H9 (cell line): ENCODE measurements at regions not wholly inside any gene's neighbourhood (a gene's known extent, or its start where the extent isn't known, plus 50 kb on each side); places are given as distances from the start of the nearest gene placed in this dataset.

Experiments
- DNase-seq: peaks from one replicate; pipeline ENCODE4 v3.0.0-alpha.2; 2017
- H2AFZ ChIP-seq: one replicate; pipeline ENCODE4 v1.6.1; 2013; ENCODE audit warnings: mild to moderate bottlenecking, low read length, control low read depth, moderate library complexity
- H2AK5ac ChIP-seq: 2 replicates; pipeline ENCODE4 v1.6.1; 2013; ENCODE audit warnings: low read length, control low read depth, mixed read lengths; ENCODE audit not compliant: insufficient read length
- H2BK120ac ChIP-seq: one replicate; pipeline ENCODE4 v1.6.1; 2013; ENCODE audit warnings: low read depth, mild to moderate bottlenecking, low read length, control low read depth, inconsistent platforms; ENCODE audit not compliant: poor library complexity, severe bottlenecking
- H2BK12ac ChIP-seq: 2 replicates; pipeline ENCODE4 v1.6.1; 2013; ENCODE audit warnings: low read length, control low read depth, mixed read lengths, low read depth; ENCODE audit not compliant: insufficient read length
- H2BK15ac ChIP-seq: 2 replicates; pipeline ENCODE4 v1.6.1; 2013; ENCODE audit warnings: low read depth, low read length, control low read depth
- H2BK20ac ChIP-seq: one replicate; pipeline ENCODE4 v1.6.1; 2013; ENCODE audit warnings: low read depth, mild to moderate bottlenecking, low read length, control low read depth, inconsistent platforms; ENCODE audit not compliant: poor library complexity, severe bottlenecking
- H2BK5ac ChIP-seq: 2 replicates; pipeline ENCODE4 v1.6.1; 2013; ENCODE audit warnings: low read length, control low read depth, mixed read lengths; ENCODE audit not compliant: insufficient read length
- H3K14ac ChIP-seq: 2 replicates; pipeline ENCODE4 v1.6.1; 2013; ENCODE audit warnings: low read length, control low read depth; ENCODE audit not compliant: insufficient read depth
- H3K18ac ChIP-seq: 2 replicates; pipeline ENCODE4 v1.6.1; 2013; ENCODE audit warnings: low read depth, mild to moderate bottlenecking, mixed read lengths, low read length, control low read depth; ENCODE audit not compliant: insufficient read length
- H3K23ac ChIP-seq: 2 replicates; pipeline ENCODE4 v1.6.1; 2013; ENCODE audit warnings: low read length, control low read depth, mixed read lengths, low read depth; ENCODE audit not compliant: insufficient read length
- H3K23me2 ChIP-seq: 2 replicates; pipeline ENCODE4 v1.6.1; 2013; ENCODE audit warnings: low read depth, mild to moderate bottlenecking, mixed read lengths, low read length, control low read depth; ENCODE audit not compliant: insufficient read length, poor library complexity, severe bottlenecking
- H3K27ac ChIP-seq: 2 replicates; pipeline ENCODE4 v1.5.1; 2013; ENCODE audit warnings: low read length, control low read depth, mixed read lengths, low read depth; ENCODE audit not compliant: insufficient read length
- H3K27me3 ChIP-seq: 2 replicates; pipeline ENCODE4 v1.6.1; 2013; ENCODE audit warnings: low read length, control low read depth, inconsistent platforms; ENCODE audit not compliant: insufficient read depth
- H3K4ac ChIP-seq: 2 replicates; pipeline ENCODE4 v1.6.1; 2013; ENCODE audit warnings: low read depth, mild to moderate bottlenecking, control low read depth, inconsistent platforms, low read length, moderate library complexity
- H3K4me1 ChIP-seq: 2 replicates; pipeline ENCODE4 v1.6.1; 2013; ENCODE audit warnings: low read length, control low read depth, inconsistent platforms; ENCODE audit not compliant: insufficient read depth
- H3K4me2 ChIP-seq: 2 replicates; pipeline ENCODE4 v1.6.1; 2013; ENCODE audit warnings: low read length, control low read depth, mixed read lengths; ENCODE audit not compliant: insufficient read length, insufficient read depth
- H3K56ac ChIP-seq: 2 replicates; pipeline ENCODE4 v1.6.1; 2013; ENCODE audit warnings: low read depth, mild to moderate bottlenecking, mixed read lengths, low read length, control low read depth; ENCODE audit not compliant: insufficient read length
- H3K79me1 ChIP-seq: 2 replicates; pipeline ENCODE4 v1.6.1; 2013; ENCODE audit warnings: low read depth, mild to moderate bottlenecking, moderate library complexity, low read length, control low read depth, inconsistent platforms; ENCODE audit not compliant: insufficient read depth, poor library complexity, severe bottlenecking
- H3K79me2 ChIP-seq: 2 replicates; pipeline ENCODE4 v1.6.1; 2013; ENCODE audit warnings: low read length, control low read depth, inconsistent platforms; ENCODE audit not compliant: insufficient read depth
- H3K9ac ChIP-seq: 2 replicates; pipeline ENCODE4 v1.6.1; 2013; ENCODE audit warnings: low read length, control low read depth, mixed read lengths; ENCODE audit not compliant: insufficient read length; ENCODE audit errors: extremely low read depth
- H3K9me3 ChIP-seq: one replicate; pipeline ENCODE4 v1.6.1; 2013; ENCODE audit warnings: low read depth, low read length, inconsistent platforms; ENCODE audit not compliant: control insufficient read depth
- H3T11ph ChIP-seq: one replicate; pipeline ENCODE4 v1.6.1; 2013; ENCODE audit warnings: mild to moderate bottlenecking, low read length, control low read depth, inconsistent platforms
- H4K20me1 ChIP-seq: one replicate; pipeline ENCODE4 v1.6.1; 2013; ENCODE audit not compliant: control insufficient read depth, insufficient read length, insufficient read depth
- H4K5ac ChIP-seq: 2 replicates; pipeline ENCODE4 v1.6.1; 2013; ENCODE audit warnings: low read depth, mild to moderate bottlenecking, mixed read lengths, low read length, control low read depth; ENCODE audit not compliant: insufficient read length
- H4K8ac ChIP-seq: replicated peaks from 2 replicates; pipeline ENCODE4 v1.6.1; 2013; ENCODE audit warnings: low read length, control low read depth, mixed read lengths, low read depth; ENCODE audit not compliant: insufficient read length
- H4K91ac ChIP-seq: 2 replicates; pipeline ENCODE4 v1.6.1; 2013; ENCODE audit warnings: low read depth, mild to moderate bottlenecking, moderate library complexity, mixed read lengths, low read length, control low read depth; ENCODE audit not compliant: insufficient read length
- H3K27ac Mint-ChIP-seq, 3 experiments: 2 replicates in 2 of 3; 3 replicates in 1 of 3; pipeline ENCODE4 v1.8.0; 2020 to 2021; ENCODE audit warnings: mixed read lengths in 3 of 3, mild to moderate bottlenecking in 1 of 3, moderate library complexity in 1 of 3
- H3K27me3 Mint-ChIP-seq: 2 replicates; pipeline ENCODE4 v1.8.0; 2021; ENCODE audit warnings: low read depth, mild to moderate bottlenecking, moderate library complexity, mixed read lengths
- H3K36me3 Mint-ChIP-seq, 3 experiments: 2 replicates in 2 of 3; 3 replicates in 1 of 3; pipeline ENCODE4 v1.8.0; 2020 to 2021; ENCODE audit warnings: low read depth in 3 of 3, mixed read lengths in 3 of 3; ENCODE audit not compliant: insufficient read depth in 1 of 3
- H3K4me1 Mint-ChIP-seq, 2 experiments: 2 replicates each; pipeline ENCODE4 v1.8.0; 2020; ENCODE audit warnings: mixed read lengths in 2 of 2
- H3K4me3 Mint-ChIP-seq, 2 experiments: 2 replicates in 1 of 2; 3 replicates in 1 of 2; pipeline ENCODE4 v1.8.0; 2020 to 2021; ENCODE audit warnings: mild to moderate bottlenecking in 2 of 2, mixed read lengths in 2 of 2, moderate library complexity in 1 of 2
- H3K9me3 Mint-ChIP-seq, 2 experiments: 2 replicates in 1 of 2; 3 replicates in 1 of 2; pipeline ENCODE4 v1.8.0; 2020; ENCODE audit warnings: mild to moderate bottlenecking in 2 of 2, mixed read lengths in 2 of 2, moderate library complexity in 1 of 2
- CTCF ChIP-seq: fragments of 200-600 bp; sonication (generic); conservative IDR thresholded peaks from 3 replicates; pipeline ENCODE4 v1.8.0; 2021; ENCODE audit warnings: antibody characterized with exemption, mild to moderate bottlenecking
- WGBS: extraction: QIAGEN DNeasy Blood & Tissue Kit; methylation state at CpG from one replicate; pipeline ENCODE4 v1.1.7; 2013; ENCODE audit warnings: missing lambda C conversion rate, low lambda C conversion rate, mixed read lengths; ENCODE audit not compliant: insufficient read length; ENCODE audit errors: extremely low coverage; 5-methylcytosine and 5-hydroxymethylcytosine counted together

- Histone ChIP-seq H4K91ac (no peak overlapping the region), H3K56ac (no peak overlapping the region), H3K23me2 (peaks cover 5% of the 10 kb centered on the region), H3K27me3 (no peaks in the 10 kb centered on the region), H3K23ac (no peak overlapping the region), H3K27ac (no peak overlapping the region), H2BK15ac (no peak overlapping the region), H3K4me2 (no peak overlapping the region), H3T11ph (no peak overlapping the region), H3K79me2 (no peaks in the 10 kb centered on the region), H2BK12ac (no peak overlapping the region), H3K4me1 (no peaks in the 10 kb centered on the region), H2BK20ac (no peak overlapping the region), H2BK5ac (no peak overlapping the region), H3K9ac (no peak overlapping the region), H4K5ac (no peak overlapping the region), H3K18ac (no peak overlapping the region), H4K20me1 (peaks cover 5% of the 10 kb centered on the region), H3K4ac (no peak overlapping the region), H3K14ac (no peak overlapping the region), H4K8ac (no peak overlapping the region), H3K9me3 (no peaks in the 10 kb centered on the region), H3K79me1 (no peaks in the 10 kb centered on the region), H2AFZ (no peak overlapping the region), H2AK5ac (no peak overlapping the region), H2BK120ac (no peak overlapping the region)
- Mint-ChIP-seq H3K9me3 (peaks cover 7% of the 10 kb centered on the region in 2 experiments; a peak in 4 of 5 replicates), H3K27ac (no peak overlapping the region), H3K4me3 (no peak overlapping the region), H3K36me3 (peaks cover 0 to 5% (median 3%) of the 10 kb centered on the region in 3 experiments; a peak in 2 of 7 replicates), H3K27me3 (peaks cover 3% of the 10 kb centered on the region; the same call in 1 of the 2 replicates), H3K4me1 (peaks cover 0 to 2% of the 10 kb centered on the region in 2 experiments; a peak in 1 of 4 replicates)
- no CpG with 5 or more reads among the region's 1 CpG for WGBS
- no peak for TF ChIP-seq CTCF
- DNase-seq, result peak; percentile 77
Observed at GRCh38 chr21:43262427-43262826, 93.6 kb downstream of the CRYAA start.
